ENCODE measurements at regions not wholly inside any gene's neighbourhood (a gene's known extent, or its start where the extent isn't known, plus 50 kb on each side); places are given as distances from the start of the nearest gene placed in this dataset.

GRCh38 chrX:22559506-22559905 lies 286.8 kb downstream of the CBLL2 start:
- TF ChIP-seq POLR2A (IDR thresholded peaks at IDR 0.05) (no peak), CTCF (IDR thresholded peaks at IDR 0.05) (no peak)

Data from sigmoid colon (tissue), 3 donors.